ENCODE measurements at regions not wholly inside any gene's neighbourhood (a gene's known extent, or its start where the extent isn't known, plus 50 kb on each side); places are given as distances from the start of the nearest gene placed in this dataset.
"Not testable (repeated sequence)": the region's sequence is repeated elsewhere in the genome, so short reads cannot be mapped to it uniquely, and the experiment has no call there.

- H3K27me3 ChIP-seq (ENCODE audit: insufficient read depth, low read length); intact Hi-C loops (cut with micrococcal nuclease); H3K4me3 ChIP-seq (ENCODE audit: low read length in 2 of 2); H3K36me3 Mint-ChIP-seq; POLR2A ChIA-PET (ENCODE audit: partially characterized antibody); H3K27ac Mint-ChIP-seq; H3K36me3 ChIP-seq (ENCODE audit: insufficient read depth, low read length); H3K9me3 ChIP-seq (ENCODE audit: control insufficient read depth in 1 of 2, low read length in 2 of 2); H3K4me3 Mint-ChIP-seq; CTCF ChIA-PET (ENCODE audit: partially characterized antibody); H3K4me1 Mint-ChIP-seq; H3K27me3 Mint-ChIP-seq; H3K9me3 Mint-ChIP-seq; DNase-seq; H3K27ac ChIP-seq (ENCODE audit: low read depth, low read length); H3K4me1 ChIP-seq (ENCODE audit: insufficient read depth, low read length): not testable (repeated sequence)
Observed at GRCh38 chr9:97232060-97233008, 75.1 kb upstream of the CCDC180 start.

DNA sequence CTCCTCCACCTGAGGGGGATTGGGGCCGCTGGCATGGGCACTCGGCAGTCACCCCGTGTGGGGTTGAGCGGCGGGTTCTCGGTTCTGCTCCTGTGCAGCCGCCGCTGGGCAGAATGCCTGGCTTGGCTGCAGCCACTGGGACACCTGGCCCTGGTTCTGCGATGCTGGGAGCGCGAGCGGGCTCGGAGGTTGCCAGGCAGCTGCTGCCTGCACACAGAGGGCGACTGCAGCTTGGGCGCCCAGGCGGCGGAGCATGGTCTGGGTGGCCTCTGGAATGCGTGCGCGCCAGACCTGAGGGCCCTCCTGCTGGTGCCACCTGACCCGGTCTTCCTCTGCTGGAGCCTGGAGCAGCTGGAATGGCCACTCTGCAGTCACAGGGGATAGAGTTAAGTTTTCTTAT, 85.1 kb upstream of the CCDC180 start:
- intact Hi-C loops (cut with micrococcal nuclease); H3K36me3 ChIP-seq (ENCODE audit: insufficient read depth, low read length); H3K36me3 Mint-ChIP-seq; DNase-seq; H3K4me1 ChIP-seq (ENCODE audit: insufficient read depth, low read length); H3K9me3 ChIP-seq (ENCODE audit: control insufficient read depth in 1 of 2, low read length in 2 of 2); H3K27ac Mint-ChIP-seq; H3K27me3 ChIP-seq (ENCODE audit: insufficient read depth, low read length); H3K9me3 Mint-ChIP-seq; H3K27ac ChIP-seq (ENCODE audit: low read depth, low read length); H3K4me3 ChIP-seq (ENCODE audit: low read length in 2 of 2): not testable (repeated sequence)
- ChIA-PET CTCF (ENCODE audit: partially characterized antibody) (interaction anchor here (3.0 kb wide), 1 partner anchor 366 kb away, joined by 8 read pairs; no protein-coding TSS in a partner anchor), POLR2A (ENCODE audit: partially characterized antibody) (interaction anchor here (2.4 kb wide), 1 partner anchor 16 kb away, joined by 14 read pairs; no protein-coding TSS in a partner anchor)
- Mint-ChIP-seq H3K4me1 (peaks cover 4 to 10% (median 5%) of the 10 kb centered on the region in 4 donors), H3K4me3 (peak overlapping the region in 6 of 8 donors; percentile 15 to 64 (median 52)), H3K27me3 (peaks cover 22 to 32% of the 10 kb centered on the region in 2 donors)

- H3K4me1 ChIP-seq (ENCODE audit: insufficient read depth, low read length); H3K27ac Mint-ChIP-seq; H3K27me3 ChIP-seq (ENCODE audit: insufficient read depth, low read length); H3K36me3 Mint-ChIP-seq; H3K36me3 ChIP-seq (ENCODE audit: insufficient read depth, low read length); H3K9me3 Mint-ChIP-seq; H3K9me3 ChIP-seq (ENCODE audit: control insufficient read depth in 1 of 2, low read length in 2 of 2); H3K27ac ChIP-seq (ENCODE audit: low read depth, low read length): not testable (repeated sequence)
- ChIA-PET CTCF (ENCODE audit: partially characterized antibody) (interaction anchor here (1.2 to 3.0 kb wide), 2 partner anchors 16 to 365 kb away, joined by 4 to 8 read pairs; no protein-coding TSS in a partner anchor), POLR2A (ENCODE audit: partially characterized antibody) (interaction anchor here (2.4 kb wide), 1 partner anchor 16 kb away, joined by 14 read pairs; no protein-coding TSS in a partner anchor)
- peaks cover 22 to 32% of the 10 kb centered on the region in 2 donors for H3K27me3 Mint-ChIP-seq
- peaks cover 4 to 10% (median 5%) of the 10 kb centered on the region in 4 donors for H3K4me1 Mint-ChIP-seq
- peak overlapping the region; percentile 77 to 88 (median 84) for H3K4me3 Mint-ChIP-seq
- intact Hi-C loops (cut with micrococcal nuclease) = loop anchor here (1.0 kb wide), 1 partner anchor 17 kb away; no protein-coding TSS in a partner anchor
- DNase-seq = peak; percentile 57 to 62 (median 58)
- H3K4me3 ChIP-seq (ENCODE audit: low read length in 2 of 2) = peak overlapping the region in 1 of 2 donors; percentile 28
Observed at GRCh38 chr9:97221478-97222355, 85.7 kb upstream of the CCDC180 start.

GRCh38 chr9:97220894-97221477, 86.5 kb upstream of the CCDC180 start:
- DNase-seq = peak in 1 of 5 donors; percentile 1
- H3K9me3 Mint-ChIP-seq = no peaks in the 10 kb centered on the region
- peaks cover 22 to 32% of the 10 kb centered on the region in 2 donors for H3K27me3 Mint-ChIP-seq
- ChIA-PET CTCF (ENCODE audit: partially characterized antibody) (interaction anchor here (1.2 to 3.0 kb wide), 2 partner anchors 17 to 364 kb away, joined by 4 to 8 read pairs; no protein-coding TSS in a partner anchor), POLR2A (ENCODE audit: partially characterized antibody) (interaction anchor here (2.4 kb wide), 1 partner anchor 17 kb away, joined by 14 read pairs; no protein-coding TSS in a partner anchor)
- Histone ChIP-seq H3K27ac (ENCODE audit: low read depth, low read length) (no peak overlapping the region), H3K36me3 (ENCODE audit: insufficient read depth, low read length) (no peaks in the 10 kb centered on the region), H3K9me3 (ENCODE audit: control insufficient read depth in 1 of 2, low read length in 2 of 2) (no peaks in the 10 kb centered on the region), H3K27me3 (ENCODE audit: insufficient read depth, low read length) (no peaks in the 10 kb centered on the region), H3K4me3 (ENCODE audit: low read length in 2 of 2) (peak overlapping the region in 1 of 2 donors; percentile 28), H3K4me1 (ENCODE audit: insufficient read depth, low read length) (peaks cover 6% of the 10 kb centered on the region)
- intact Hi-C loops (cut with micrococcal nuclease) = loop anchor here (1.0 kb wide), 1 partner anchor 17 kb away; no protein-coding TSS in a partner anchor
- peaks cover 4 to 10% (median 5%) of the 10 kb centered on the region in 4 donors for H3K4me1 Mint-ChIP-seq
- no peak overlapping the region for H3K27ac Mint-ChIP-seq
- H3K4me3 Mint-ChIP-seq = peak overlapping the region; percentile 77 to 88 (median 84)
- H3K36me3 Mint-ChIP-seq = no peaks in the 10 kb centered on the region

DNA sequence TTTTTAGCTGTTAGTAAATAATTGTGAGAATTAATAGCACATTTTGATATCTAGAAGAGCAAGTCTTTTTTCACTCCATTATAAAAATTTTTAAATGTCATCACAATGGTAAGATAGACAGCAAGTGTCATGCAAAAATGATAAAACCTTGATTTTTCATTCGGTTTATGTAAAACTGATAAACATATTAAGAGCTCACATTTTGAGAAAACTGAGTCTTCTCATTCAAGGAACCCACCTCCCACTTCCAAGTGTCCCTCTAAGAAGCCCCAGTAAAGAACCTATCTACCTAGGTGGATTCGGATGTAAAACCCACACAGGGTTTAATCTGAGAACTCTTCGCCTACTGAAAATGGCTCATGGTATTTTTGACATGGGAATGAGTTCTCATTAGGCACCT, 87.1 kb upstream of the CCDC180 start:
- intact Hi-C loops (cut with micrococcal nuclease) = not testable (repeated sequence)

GRCh38 chr9:97219443-97220140, 87.9 kb upstream of the CCDC180 start:
- CTCF ChIA-PET (ENCODE audit: partially characterized antibody); H3K36me3 Mint-ChIP-seq; H3K9me3 Mint-ChIP-seq; POLR2A ChIA-PET (ENCODE audit: partially characterized antibody); H3K27ac Mint-ChIP-seq; intact Hi-C loops (cut with micrococcal nuclease); DNase-seq; H3K4me3 Mint-ChIP-seq; H3K4me3 ChIP-seq (ENCODE audit: low read length in 2 of 2); H3K27me3 ChIP-seq (ENCODE audit: insufficient read depth, low read length); H3K36me3 ChIP-seq (ENCODE audit: insufficient read depth, low read length); H3K9me3 ChIP-seq (ENCODE audit: control insufficient read depth in 1 of 2, low read length in 2 of 2); H3K27ac ChIP-seq (ENCODE audit: low read depth, low read length); H3K4me1 ChIP-seq (ENCODE audit: insufficient read depth, low read length): not testable (repeated sequence)
- Mint-ChIP-seq H3K27me3 (peaks cover 22 to 32% of the 10 kb centered on the region in 2 donors), H3K4me1 (peaks cover 4 to 10% (median 5%) of the 10 kb centered on the region in 4 donors)

More for the DNA sequence above, 87.1 kb upstream of the CCDC180 start:
- not testable (repeated sequence) for H3K4me3 ChIP-seq (ENCODE audit: low read length in 2 of 2); H3K27ac Mint-ChIP-seq; H3K9me3 Mint-ChIP-seq; H3K4me1 ChIP-seq (ENCODE audit: insufficient read depth, low read length); H3K27ac ChIP-seq (ENCODE audit: low read depth, low read length); H3K36me3 Mint-ChIP-seq; DNase-seq; H3K36me3 ChIP-seq (ENCODE audit: insufficient read depth, low read length); H3K9me3 ChIP-seq (ENCODE audit: control insufficient read depth in 1 of 2, low read length in 2 of 2); H3K27me3 ChIP-seq (ENCODE audit: insufficient read depth, low read length)
- ChIA-PET POLR2A (ENCODE audit: partially characterized antibody) (interaction anchor here (2.4 kb wide), 1 partner anchor 18 kb away, joined by 14 read pairs; no protein-coding TSS in a partner anchor), CTCF (ENCODE audit: partially characterized antibody) (interaction anchor here (3.0 kb wide), 1 partner anchor 364 kb away, joined by 8 read pairs; no protein-coding TSS in a partner anchor)
- H3K4me1 Mint-ChIP-seq = peaks cover 4 to 10% (median 5%) of the 10 kb centered on the region in 4 donors
- H3K4me3 Mint-ChIP-seq = peak overlapping the region in 4 of 8 donors; percentile 7 to 82 (median 56)
- H3K27me3 Mint-ChIP-seq = peaks cover 22 to 32% of the 10 kb centered on the region in 2 donors
